HEK293T (cell line): ENCODE measurements at regions not wholly inside any gene's neighbourhood (a gene's known extent, or its start where the extent isn't known, plus 50 kb on each side); places are given as distances from the start of the nearest gene placed in this dataset.

Experiments used
- ELF4 ChIP-seq: fragments of 450-650 bp; IDR thresholded peaks from 2 replicates; pipeline ENCODE4 v1.6.1; 2017; ENCODE audit warnings: antibody characterized with exemption
- FOXA1 ChIP-seq: fragments of 450-650 bp; IDR thresholded peaks from 2 replicates; pipeline ENCODE4 v1.6.1; 2016; ENCODE audit warnings: mild to moderate bottlenecking
- FOXM1 ChIP-seq: fragments of 450-650 bp; IDR thresholded peaks from 2 replicates; pipeline ENCODE4 v1.6.1; 2017; ENCODE audit warnings: mild to moderate bottlenecking, borderline replicate concordance
- LEF1 ChIP-seq: fragments of 450-650 bp; IDR thresholded peaks from 2 replicates; pipeline ENCODE4 v1.6.1; 2017; ENCODE audit warnings: mild to moderate bottlenecking, borderline replicate concordance
- SP1 ChIP-seq: fragments of 450-650 bp; IDR thresholded peaks from 2 replicates; pipeline ENCODE4 v1.6.1; 2017
- ZNF384 ChIP-seq: fragments of 450-650 bp; IDR thresholded peaks from 2 replicates; pipeline ENCODE4 v1.6.1; 2016

GRCh38 chr2:75317802-75318201 lies 118.5 kb upstream of the TACR1 start:
- TF ChIP-seq FOXA1 (no peak), SP1 (no peak), ZNF384 (no peak), FOXM1 (no peak), ELF4 (no peak), LEF1 (no peak)
